ENCODE measurements at regions not wholly inside any gene's neighbourhood (a gene's known extent, or its start where the extent isn't known, plus 50 kb on each side); places are given as distances from the start of the nearest gene placed in this dataset.
"Not testable (repeated sequence)": the region's sequence is repeated elsewhere in the genome, so short reads cannot be mapped to it uniquely, and the experiment has no call there.

DNA sequence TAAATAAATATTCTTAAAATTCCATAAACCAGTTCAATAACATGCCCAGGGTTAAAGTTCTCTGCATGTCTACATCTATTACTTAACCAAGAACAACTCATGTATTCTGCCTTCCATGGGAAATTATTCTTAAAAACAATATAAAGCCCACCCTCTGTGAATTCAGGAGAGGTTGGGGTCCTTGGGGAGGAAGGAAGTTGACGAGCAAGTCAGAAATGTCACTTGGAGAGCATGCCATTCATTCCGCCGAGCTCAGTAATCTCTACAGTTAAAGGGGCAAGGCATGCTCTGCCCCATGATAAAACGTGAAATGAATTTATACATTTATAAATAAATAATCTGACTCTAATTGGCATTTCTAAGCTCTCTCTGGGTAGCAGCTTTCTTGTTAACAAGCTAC, 405.1 kb downstream of the TOX3 start:
- intact Hi-C loops (cut with DNase I): no loop called here
- no peak for ATAC-seq
- DNase-seq (ENCODE audit: missing footprints): no peak

DNA sequence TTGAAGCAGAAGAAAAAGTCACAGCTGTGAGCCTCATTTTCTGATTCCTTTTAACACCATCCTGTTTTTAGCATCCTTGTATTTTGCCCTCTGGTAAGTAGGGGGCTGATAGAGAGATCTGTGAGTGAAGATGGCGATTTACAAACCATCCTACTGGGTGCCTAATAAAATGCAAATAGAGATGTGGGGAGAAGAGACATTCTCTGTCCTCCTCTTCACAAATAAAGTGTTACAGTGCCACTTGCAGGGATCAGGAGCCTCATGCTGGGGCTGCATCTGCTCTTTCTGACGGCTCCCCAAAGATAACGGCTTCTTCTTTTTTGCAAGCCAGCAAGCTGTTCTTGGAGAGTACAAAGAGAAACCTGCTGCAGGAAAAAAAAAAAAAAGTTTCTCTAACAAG, 418.6 kb downstream of the TOX3 start:
- intact Hi-C loops (cut with DNase I): no loop called here
- DNase-seq (ENCODE audit: missing footprints) (no peak), ATAC-seq (no peak)

DNA sequence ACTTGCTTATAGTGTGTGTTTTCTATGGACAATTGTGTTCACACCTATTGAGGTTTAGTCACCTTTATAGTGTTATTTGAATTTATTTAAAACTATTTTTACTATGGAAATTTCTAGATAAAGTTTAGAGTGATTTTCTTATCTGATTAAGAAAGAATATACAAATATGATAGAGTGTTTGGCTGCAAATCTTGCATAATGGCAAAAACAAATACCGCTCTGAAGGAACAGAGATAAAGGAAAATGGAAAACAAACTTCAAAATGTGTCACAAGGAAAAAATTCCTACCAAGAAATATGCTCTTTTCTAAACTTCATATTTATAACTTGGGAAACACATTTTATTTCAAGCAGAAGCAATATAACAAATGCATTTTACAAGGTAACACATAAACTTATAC, 423.1 kb downstream of the TOX3 start:
- DNase-seq (ENCODE audit: missing footprints): no peak
- ATAC-seq: no peak
- intact Hi-C loops (cut with DNase I): no loop called here

DNA sequence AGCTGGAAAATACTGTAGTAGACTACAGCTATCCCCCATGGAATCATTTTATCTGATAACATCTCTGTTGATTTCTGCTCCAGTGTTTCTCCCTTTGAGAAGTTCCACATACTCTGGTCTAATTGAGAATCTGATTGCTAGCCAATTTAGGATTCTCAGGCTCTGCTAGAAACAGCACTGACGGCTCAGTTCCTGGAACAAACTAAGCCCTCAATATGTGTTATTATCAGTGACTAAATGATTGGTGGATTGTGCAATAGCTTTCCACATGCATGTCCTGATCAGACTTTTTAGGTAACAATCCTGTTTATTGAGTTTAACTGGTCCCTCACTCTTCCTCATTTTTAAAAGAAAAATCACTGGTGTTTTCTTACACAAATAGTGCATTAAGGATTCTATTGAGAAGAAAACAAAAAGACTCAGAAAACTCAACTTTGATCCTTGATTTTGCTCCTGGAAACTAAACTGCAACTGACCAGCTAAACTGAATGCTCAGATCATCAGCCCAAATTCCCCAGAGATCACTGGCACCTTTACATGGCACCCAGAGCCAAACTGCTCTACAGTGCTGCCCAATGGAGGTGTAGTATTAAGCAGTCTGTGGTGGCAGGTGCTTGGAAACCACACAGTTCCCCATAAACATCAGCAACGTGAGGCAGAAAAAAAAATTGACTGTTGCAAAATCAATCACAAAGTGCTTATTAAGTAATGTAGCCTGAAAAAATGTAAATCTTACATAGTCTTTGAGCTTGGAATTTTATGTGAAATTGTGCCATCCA, 423.7 kb downstream of the TOX3 start:
- DNase-seq (ENCODE audit: missing footprints) (no peak), ATAC-seq (peak; percentile 88)
- intact Hi-C loops (cut with DNase I): no loop called here

DNA sequence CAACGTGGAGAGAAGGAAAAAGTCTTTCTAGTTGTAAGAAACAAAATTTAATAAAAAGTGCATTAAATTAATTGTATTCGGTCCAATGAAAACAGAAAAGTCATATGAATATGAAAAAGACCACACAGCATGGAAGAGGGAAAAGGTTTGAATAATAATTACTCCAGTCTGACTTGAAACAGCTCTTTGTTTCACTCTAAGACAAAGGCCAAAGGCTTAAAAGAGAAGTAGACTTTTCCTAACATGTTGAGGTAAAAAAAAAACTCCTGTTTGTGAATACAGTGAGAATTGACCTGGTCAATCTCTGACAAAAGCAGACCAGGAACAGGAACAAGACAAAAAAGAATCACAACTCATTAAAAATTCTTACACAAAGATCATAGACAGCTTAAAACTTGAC, 429.8 kb downstream of the TOX3 start:
- intact Hi-C loops (cut with DNase I): no loop called here
- ATAC-seq (no peak), DNase-seq (ENCODE audit: missing footprints) (no peak)

DNA sequence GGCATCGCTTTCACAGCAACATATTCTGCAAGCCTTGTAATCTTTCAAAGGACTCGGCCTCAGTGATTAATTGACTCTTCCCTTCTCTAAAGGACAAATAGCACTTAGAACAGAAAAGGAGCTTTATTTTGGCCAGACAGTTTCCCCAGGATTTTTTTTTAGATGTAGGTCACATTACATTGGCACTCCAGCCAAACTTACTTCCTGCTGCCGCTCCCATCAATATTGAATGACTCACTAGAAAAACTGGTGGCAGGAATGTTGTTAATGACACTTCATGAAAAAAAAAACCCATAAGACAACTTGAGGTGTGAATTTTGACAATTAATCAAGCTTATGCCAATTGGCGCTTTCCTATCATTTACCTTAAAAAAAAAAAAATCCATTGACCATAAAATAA, 432.6 kb downstream of the TOX3 start:
- ATAC-seq (no peak), DNase-seq (ENCODE audit: missing footprints) (no peak)
- intact Hi-C loops (cut with DNase I): no loop called here

DNA sequence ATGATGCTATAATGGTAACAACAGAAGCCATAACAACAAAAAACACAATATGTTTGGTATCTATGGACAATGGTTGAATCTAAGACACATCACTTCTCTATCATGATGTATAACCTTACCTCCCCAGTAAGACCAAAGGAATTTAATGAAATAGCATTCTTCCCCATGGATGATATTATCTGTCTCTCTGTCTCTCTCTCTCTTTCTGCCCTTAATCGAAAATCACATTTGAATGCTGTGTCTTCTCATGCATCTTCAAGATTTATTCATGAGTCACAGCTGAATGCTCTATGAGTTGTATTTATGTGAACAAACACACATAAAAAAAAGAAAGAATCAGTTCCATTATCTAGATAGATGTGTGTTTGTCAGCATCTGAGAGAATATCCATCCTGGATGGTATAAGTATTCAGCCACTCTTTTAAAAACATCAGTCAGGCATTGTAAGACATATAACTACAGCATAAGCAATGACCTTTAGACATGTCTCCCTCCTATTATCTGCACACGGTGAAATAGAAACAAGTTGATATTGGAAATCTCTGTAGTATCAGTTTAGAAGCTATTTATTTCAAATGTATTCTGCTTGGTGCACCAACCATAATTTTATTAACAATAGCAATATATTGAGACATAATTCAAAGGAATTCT, 433.3 kb downstream of the TOX3 start:
- intact Hi-C loops (cut with DNase I): no loop called here
- DNase-seq (ENCODE audit: missing footprints): no peak
- ATAC-seq: no peak

DNA sequence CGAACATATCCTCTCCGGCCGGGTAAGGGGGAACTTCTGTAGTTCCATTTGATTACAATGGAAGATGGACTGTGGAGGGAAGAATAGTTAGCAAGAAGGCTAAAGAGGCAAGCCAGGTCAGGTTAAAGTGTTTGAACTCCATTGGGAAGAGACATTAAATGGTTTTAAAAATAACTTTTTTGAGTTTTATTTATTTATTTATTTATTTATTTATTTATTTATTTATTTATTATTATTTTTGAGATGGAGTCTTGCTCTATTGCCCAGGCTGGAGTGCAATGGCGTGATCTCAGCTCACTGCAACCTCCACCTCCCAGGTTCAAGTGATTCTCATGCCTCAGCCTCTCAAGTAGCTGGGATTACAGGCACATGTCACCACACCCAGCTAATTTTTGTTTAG, 441.9 kb downstream of the TOX3 start:
- DNase-seq (ENCODE audit: missing footprints); ATAC-seq; intact Hi-C loops (cut with DNase I): not testable (repeated sequence)

DNA sequence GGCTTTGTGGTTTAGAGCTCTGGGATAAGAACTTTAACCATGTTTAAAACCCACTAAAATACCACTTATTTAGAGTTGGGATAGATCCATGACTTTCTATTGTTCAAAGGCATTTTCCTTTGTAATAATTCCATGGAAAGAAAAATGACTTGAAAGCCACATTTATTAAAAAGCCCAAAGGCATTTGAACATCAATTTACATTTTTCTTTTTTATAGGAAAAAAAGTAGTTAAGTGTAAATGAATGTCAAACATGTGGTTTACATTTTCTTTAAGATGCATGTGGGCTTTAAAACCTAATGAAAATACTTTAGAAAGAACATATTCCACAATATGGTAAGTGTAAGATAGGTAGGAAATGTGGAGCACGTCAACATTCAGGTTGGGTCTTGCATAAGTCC, 443.2 kb downstream of the TOX3 start:
- ATAC-seq (no peak), DNase-seq (ENCODE audit: missing footprints) (no peak)
- intact Hi-C loops (cut with DNase I): no loop called here

DNA sequence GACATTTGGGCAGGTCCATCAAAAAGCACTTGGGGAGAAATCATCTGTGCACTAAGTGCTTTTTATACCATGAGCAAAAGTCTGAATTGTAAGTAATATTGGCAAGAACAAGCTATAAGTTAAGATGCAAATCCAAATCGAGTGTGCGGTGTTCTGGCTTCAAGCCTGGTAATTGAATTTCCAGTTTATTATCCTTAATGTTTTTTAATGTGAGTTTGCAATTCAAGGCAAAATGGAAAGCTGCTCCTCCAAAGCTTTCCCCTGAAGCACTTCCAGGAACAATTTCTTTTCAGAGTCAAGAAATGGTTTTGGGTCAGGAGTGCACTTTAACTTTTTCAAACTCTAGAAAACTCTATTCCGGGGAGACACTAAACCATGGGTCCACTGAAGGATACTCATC, 445.7 kb downstream of the TOX3 start:
- DNase-seq (ENCODE audit: missing footprints) (no peak), ATAC-seq (no peak)
- intact Hi-C loops (cut with DNase I): no loop called here

DNA sequence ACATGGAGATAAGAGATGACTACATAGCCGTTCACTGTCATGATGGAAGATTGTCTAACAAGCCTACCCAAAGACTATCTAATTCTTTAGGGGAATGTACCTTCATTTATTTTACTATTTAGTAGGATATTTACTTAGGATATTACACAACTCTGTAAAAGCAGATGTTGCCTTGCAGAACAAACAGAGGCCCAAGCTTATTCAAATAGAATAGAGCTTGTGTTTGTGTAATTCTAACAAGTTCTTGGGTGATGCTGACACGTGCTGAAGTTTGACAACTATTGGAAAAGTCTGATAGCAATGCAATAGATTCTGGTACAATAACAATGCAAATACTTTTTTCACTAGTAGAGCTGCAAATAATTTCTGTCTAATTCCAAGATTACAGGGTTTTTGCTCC, 447.6 kb downstream of the TOX3 start:
- no peak for DNase-seq (ENCODE audit: missing footprints)
- no peak for ATAC-seq
- intact Hi-C loops (cut with DNase I): no loop called here

DNA sequence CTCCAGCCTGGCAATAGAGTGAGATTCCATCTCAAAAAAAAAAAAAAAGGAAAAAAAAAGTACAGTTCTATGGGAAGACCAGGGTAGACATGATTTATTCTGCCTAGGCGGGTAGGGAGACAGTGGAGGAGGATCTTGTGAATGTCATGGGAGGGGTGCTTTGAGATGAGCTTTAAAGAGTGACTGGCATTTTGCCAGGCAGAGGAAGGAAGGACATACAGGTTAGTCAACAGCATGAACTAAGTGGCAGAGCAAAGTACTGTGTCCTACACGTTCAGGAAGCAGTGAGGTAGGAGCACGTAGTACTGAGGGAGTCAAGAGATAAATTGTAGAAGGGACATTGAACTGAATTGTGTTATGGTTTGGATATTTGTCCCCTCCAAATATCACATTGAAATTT, 451.5 kb downstream of the TOX3 start:
- intact Hi-C loops (cut with DNase I): no loop called here
- ATAC-seq (no peak), DNase-seq (ENCODE audit: missing footprints) (no peak)

DNA sequence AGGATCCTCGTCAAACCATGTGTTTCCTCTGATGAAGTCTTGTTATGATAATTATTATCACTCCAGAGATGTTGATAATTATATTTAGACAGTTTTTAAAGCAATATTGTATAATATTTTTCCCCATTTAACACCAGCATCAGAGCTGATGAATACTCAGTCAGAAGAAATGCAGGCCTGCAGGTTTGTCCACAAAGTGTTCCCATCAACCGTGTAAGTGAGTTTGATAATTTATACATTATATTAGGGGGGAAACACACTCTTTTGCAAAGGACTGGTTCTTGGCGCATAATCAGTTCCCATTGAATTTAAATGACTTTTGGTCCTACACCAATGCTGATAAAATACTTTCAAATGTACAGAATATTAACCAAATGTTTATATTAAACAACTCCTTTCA, 454.8 kb downstream of the TOX3 start:
- intact Hi-C loops (cut with DNase I): no loop called here
- ATAC-seq (no peak), DNase-seq (ENCODE audit: missing footprints) (no peak)

DNA sequence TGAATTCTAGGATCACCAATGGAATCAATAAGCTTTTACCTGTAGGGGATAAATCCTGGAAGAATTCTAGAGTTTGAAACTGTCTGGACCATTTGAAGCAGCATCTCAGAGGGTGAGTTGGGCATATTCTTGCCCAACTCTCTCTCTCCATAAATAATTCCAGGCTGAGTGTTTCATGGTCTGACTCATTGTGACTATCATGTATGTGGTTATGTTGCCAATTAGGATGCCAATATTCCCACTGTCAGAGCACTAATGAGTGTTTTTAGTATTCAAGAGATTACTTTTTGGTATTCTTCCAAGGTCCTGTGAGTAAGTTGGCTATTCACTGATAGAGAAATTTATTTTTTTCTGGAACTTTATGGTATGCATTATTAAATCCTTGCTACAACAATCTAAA, 456.9 kb downstream of the TOX3 start:
- no peak for DNase-seq (ENCODE audit: missing footprints)
- no peak for ATAC-seq
- intact Hi-C loops (cut with DNase I): no loop called here

DNA sequence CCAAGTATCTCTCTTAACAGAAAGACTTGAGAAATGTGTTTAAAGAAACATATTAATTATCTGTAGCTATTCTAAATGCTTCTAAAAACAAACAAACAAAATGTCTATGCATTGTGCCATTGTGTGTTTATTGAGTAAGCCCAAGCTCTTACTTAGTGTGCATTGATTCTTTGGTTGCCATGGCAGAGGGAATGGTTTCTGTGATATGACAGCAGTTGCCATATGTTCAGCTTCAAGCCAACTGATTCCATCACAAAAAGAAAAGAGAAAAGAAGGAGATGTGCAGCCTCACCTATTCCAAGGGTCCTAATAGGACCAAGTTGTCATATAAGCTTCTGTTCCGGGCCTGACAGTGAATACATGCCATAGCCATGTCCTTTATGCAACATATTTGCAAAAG, 457.5 kb downstream of the TOX3 start:
- DNase-seq (ENCODE audit: missing footprints) (no peak), ATAC-seq (no peak)
- intact Hi-C loops (cut with DNase I): no loop called here

DNA sequence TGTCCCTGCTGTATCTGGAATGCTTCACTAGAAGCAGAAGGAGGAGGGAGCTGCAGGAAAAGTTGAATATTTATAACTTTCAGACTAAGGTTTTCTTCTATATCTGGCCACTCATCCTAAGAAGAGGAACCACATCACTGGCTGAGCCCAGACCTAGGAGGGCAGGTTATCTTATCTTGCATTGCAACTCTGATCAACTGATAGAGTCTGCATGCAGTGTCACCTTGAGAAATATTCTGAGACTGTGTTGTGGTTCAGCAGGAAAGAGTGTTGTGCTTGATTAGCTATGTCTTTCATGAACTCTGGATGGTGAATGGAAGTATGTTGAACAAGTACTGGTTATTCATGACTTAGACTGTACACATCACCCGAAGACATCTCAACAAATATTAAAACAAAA, 460.0 kb downstream of the TOX3 start:
- no peak for DNase-seq (ENCODE audit: missing footprints)
- intact Hi-C loops (cut with DNase I): no loop called here
- no peak for ATAC-seq

DNA sequence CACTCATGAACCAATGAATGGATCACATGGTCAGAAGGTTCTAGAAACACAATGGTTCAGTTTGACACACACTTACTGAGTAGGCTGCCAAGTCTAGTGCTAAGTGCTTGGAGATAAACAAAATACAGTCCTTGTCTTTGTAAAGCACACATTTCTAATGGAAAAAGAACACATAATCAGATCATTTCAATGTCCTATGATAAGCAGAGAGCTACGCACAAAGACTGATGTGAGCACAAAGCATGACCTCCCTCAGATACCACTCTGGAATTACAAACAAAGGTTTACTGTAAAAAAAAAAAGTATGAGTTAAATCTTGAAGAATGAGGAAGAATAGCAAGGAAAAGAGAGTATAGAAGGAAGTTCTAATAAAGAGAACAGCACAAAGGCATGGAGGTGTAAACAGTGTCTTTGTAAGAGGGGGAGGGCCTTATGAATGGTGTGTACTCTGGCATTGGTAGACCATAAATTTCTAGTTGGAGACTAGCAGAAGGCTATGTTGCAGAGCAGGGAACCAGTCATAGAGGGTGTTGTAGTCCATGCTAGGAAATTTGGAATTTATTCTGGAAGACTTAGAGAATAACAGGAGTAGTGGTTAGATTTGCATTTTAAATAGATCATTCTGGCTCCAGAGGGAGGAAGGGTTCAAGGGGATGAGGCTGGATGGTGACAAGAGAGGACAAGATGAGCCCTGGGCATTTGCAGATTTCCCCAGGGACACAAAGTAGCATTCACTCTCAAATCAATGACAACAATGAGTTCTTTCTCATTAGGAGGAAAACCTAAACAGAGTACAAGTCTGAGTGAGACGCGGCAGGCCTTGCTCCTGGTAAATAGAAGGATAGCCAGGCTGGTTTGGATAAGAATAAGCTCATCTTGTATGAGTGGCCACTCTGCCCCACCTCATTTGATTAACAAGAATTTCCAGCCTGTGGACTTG, 468.0 kb downstream of the TOX3 start:
- no peak for ATAC-seq
- intact Hi-C loops (cut with DNase I): no loop called here
- no peak for DNase-seq (ENCODE audit: missing footprints)

DNA sequence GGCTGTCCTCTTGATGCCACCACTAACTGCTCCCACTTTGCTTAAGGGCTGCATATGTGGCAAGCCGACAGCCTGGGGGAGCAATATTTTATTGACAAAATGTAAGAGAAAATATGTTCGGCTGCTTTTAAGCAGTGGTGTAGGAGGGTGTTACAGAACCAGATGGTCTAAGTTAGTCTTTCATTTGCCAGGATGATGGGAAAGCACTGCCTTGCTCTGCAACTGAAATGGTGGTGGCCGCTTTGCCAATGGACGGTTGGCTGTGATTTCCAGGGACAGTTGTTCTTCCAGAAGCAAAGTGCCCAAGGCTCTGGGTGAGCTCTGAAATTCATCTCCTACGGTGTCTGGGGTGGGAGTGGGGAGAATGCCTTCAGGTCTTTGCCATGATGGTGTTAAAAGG, 469.3 kb downstream of the TOX3 start:
- no peak for DNase-seq (ENCODE audit: missing footprints)
- intact Hi-C loops (cut with DNase I): no loop called here
- ATAC-seq: no peak

DNA sequence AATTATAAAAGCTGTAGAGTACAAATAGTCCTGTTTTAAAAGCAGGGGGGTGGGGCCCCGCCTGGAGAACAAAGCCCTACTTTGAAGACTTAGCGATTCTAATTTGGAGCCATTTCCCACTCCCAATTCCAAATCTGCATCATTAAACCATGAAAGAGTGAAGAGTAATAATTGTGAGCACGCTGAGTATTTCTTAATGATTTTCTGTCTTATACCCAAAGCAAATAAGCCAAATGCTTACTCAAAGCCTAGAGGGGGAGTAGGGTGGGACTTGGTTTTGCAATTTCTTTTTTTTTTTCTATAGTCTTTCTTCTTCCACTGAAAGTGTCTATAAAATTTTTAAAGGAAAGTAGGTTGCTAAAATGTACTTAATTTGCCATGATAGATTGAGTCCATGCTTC, 470.1 kb downstream of the TOX3 start:
- intact Hi-C loops (cut with DNase I): no loop called here
- no peak for ATAC-seq
- no peak for DNase-seq (ENCODE audit: missing footprints)

DNA sequence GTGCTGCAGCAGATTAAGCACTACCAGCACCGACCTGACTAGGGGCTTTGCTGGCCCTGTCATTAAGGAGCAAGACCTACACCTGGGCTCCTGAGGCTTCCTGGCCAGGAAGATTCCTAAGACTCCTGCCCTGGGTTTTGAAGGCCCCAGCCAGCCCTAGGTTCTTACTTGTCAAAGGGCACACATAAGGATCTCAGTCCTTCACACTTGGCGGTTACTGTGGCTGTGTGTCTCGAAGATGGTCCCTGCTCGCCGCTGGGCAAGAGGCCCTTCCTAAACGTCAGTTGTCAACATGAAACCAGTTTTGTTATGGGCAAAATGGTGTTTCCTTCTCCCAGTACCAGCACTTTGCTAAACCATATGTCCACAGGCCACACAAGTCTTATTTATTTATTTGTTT, 470.6 kb downstream of the TOX3 start:
- intact Hi-C loops (cut with DNase I): no loop called here
- DNase-seq (ENCODE audit: missing footprints) (no peak), ATAC-seq (no peak)
